Skeletal muscle tissue (tissue), 3 donors: ENCODE measurements at regions not wholly inside any gene's neighbourhood (a gene's known extent, or its start where the extent isn't known, plus 50 kb on each side); places are given as distances from the start of the nearest gene placed in this dataset.

ENCODE experiments used
- H3K27ac ChIP-seq: one replicate; pipeline ENCODE4 v1.7.0; 2013; ENCODE audit warnings: mild to moderate bottlenecking, low read depth, low read length, inconsistent platforms
- H3K27me3 ChIP-seq, 3 donors: one replicate each; pipeline ENCODE4 v1.7.0; 2013; ENCODE audit warnings: low read length in 3 of 3; ENCODE audit not compliant: control insufficient read depth in 3 of 3, insufficient read depth in 3 of 3
- H3K36me3 ChIP-seq, 3 donors: one replicate each; pipeline ENCODE4 v1.7.0; 2013; ENCODE audit warnings: low read length in 3 of 3; ENCODE audit not compliant: control insufficient read depth in 3 of 3, insufficient read depth in 3 of 3
- H3K4me1 ChIP-seq, 3 donors: one replicate each; pipeline ENCODE4 v1.7.0; 2013; ENCODE audit warnings: low read length in 3 of 3, mild to moderate bottlenecking in 3 of 3; ENCODE audit not compliant: control insufficient read depth in 3 of 3, insufficient read depth in 3 of 3
- H3K4me3 ChIP-seq, 3 donors: one replicate each; pipeline ENCODE4 v1.7.0; 2013; ENCODE audit warnings: low read length in 3 of 3
- H3K9ac ChIP-seq, 3 donors: one replicate each; pipeline ENCODE4 v1.7.0; 2013; ENCODE audit warnings: low read length in 3 of 3, mild to moderate bottlenecking in 3 of 3, moderate library complexity in 2 of 3, low read depth in 1 of 3
- H3K9me3 ChIP-seq, 3 donors: one replicate each; pipeline ENCODE4 v1.7.0; 2013; ENCODE audit warnings: low read length in 3 of 3; ENCODE audit not compliant: control insufficient read depth in 3 of 3
- donor health status: Osteomylitis.

- Histone ChIP-seq H3K27ac (no peak overlapping the region), H3K9ac (no peak overlapping the region), H3K4me3 (no peak overlapping the region), H3K36me3 (no peaks in the 10 kb centered on the region), H3K4me1 (no peaks in the 10 kb centered on the region), H3K27me3 (peaks cover 0 to 3% (median 0%) of the 10 kb centered on the region in 3 donors), H3K9me3 (no peaks in the 10 kb centered on the region)
These were observed 50.7 kb upstream of the KLF7 start for GRCh38 chr2:207216457-207216856.

GRCh38 chr2:207217442-207217841 is 51.7 kb upstream of the KLF7 start:
- no peak overlapping the region for H3K4me3 ChIP-seq
- H3K4me1 ChIP-seq, result no peaks in the 10 kb centered on the region
- H3K36me3 ChIP-seq, result no peaks in the 10 kb centered on the region
- H3K9ac ChIP-seq, result no peak overlapping the region
- H3K27ac ChIP-seq, result no peak overlapping the region
- peaks cover 0 to 7% (median 0%) of the 10 kb centered on the region in 3 donors for H3K27me3 ChIP-seq
- no peaks in the 10 kb centered on the region for H3K9me3 ChIP-seq

- Histone ChIP-seq H3K27ac (no peak overlapping the region), H3K27me3 (peaks cover 0 to 7% (median 0%) of the 10 kb centered on the region in 3 donors), H3K36me3 (no peaks in the 10 kb centered on the region), H3K9ac (no peak overlapping the region), H3K9me3 (no peaks in the 10 kb centered on the region), H3K4me3 (no peak overlapping the region), H3K4me1 (no peaks in the 10 kb centered on the region)
These were observed 53.4 kb upstream of the KLF7 start for GRCh38 chr2:207219081-207219630.

GRCh38 chr2:207219676-207220501 is 54.1 kb upstream of the KLF7 start:
- no peaks in the 10 kb centered on the region for H3K36me3 ChIP-seq
- no peaks in the 10 kb centered on the region for H3K4me1 ChIP-seq
- H3K27ac ChIP-seq, result no peak overlapping the region
- H3K9me3 ChIP-seq, result no peaks in the 10 kb centered on the region
- H3K9ac ChIP-seq, result no peak overlapping the region
- peaks cover 0 to 9% (median 0%) of the 10 kb centered on the region in 3 donors for H3K27me3 ChIP-seq
- H3K4me3 ChIP-seq, result no peak overlapping the region

GRCh38 chr2:207221731-207222130 is 56.0 kb upstream of the KLF7 start:
- Histone ChIP-seq H3K9me3 (no peaks in the 10 kb centered on the region), H3K4me1 (peaks cover 2 to 3% (median 3%) of the 10 kb centered on the region in 3 donors), H3K27me3 (peaks cover 0 to 9% (median 0%) of the 10 kb centered on the region in 3 donors), H3K9ac (no peak overlapping the region), H3K36me3 (no peaks in the 10 kb centered on the region), H3K4me3 (no peak overlapping the region), H3K27ac (no peak overlapping the region)

GRCh38 chr2:207223051-207223450 is 57.3 kb upstream of the KLF7 start:
- Histone ChIP-seq H3K4me3 (no peak overlapping the region), H3K36me3 (no peaks in the 10 kb centered on the region), H3K9ac (no peak overlapping the region), H3K9me3 (no peaks in the 10 kb centered on the region), H3K4me1 (peaks cover 14 to 15% (median 14%) of the 10 kb centered on the region in 3 donors), H3K27me3 (peaks cover 0 to 9% (median 0%) of the 10 kb centered on the region in 3 donors), H3K27ac (no peak overlapping the region)

GRCh38 chr2:207224381-207224780 is 58.6 kb upstream of the KLF7 start:
- H3K4me3 ChIP-seq, result no peak overlapping the region
- no peak overlapping the region for H3K9ac ChIP-seq
- peaks cover 14 to 19% (median 15%) of the 10 kb centered on the region in 3 donors for H3K4me1 ChIP-seq
- no peak overlapping the region for H3K27ac ChIP-seq
- no peaks in the 10 kb centered on the region for H3K36me3 ChIP-seq
- peaks cover 0 to 9% (median 0%) of the 10 kb centered on the region in 3 donors for H3K27me3 ChIP-seq
- no peaks in the 10 kb centered on the region for H3K9me3 ChIP-seq

- Histone ChIP-seq H3K4me1 (peaks cover 14 to 19% (median 15%) of the 10 kb centered on the region in 3 donors), H3K9ac (no peak overlapping the region), H3K27ac (no peak overlapping the region), H3K4me3 (no peak overlapping the region), H3K9me3 (no peaks in the 10 kb centered on the region), H3K27me3 (peaks cover 0 to 6% (median 0%) of the 10 kb centered on the region in 3 donors), H3K36me3 (no peaks in the 10 kb centered on the region)
These were observed 59.2 kb upstream of the KLF7 start for GRCh38 chr2:207224791-207225482.

GRCh38 chr2:207225773-207226172 is 60.0 kb upstream of the KLF7 start:
- peaks cover 15 to 19% (median 16%) of the 10 kb centered on the region in 3 donors for H3K4me1 ChIP-seq
- no peaks in the 10 kb centered on the region for H3K9me3 ChIP-seq
- H3K36me3 ChIP-seq, result no peaks in the 10 kb centered on the region
- no peak overlapping the region for H3K4me3 ChIP-seq
- no peak overlapping the region for H3K27ac ChIP-seq
- H3K27me3 ChIP-seq, result peaks cover 0 to 6% (median 0%) of the 10 kb centered on the region in 3 donors
- H3K9ac ChIP-seq, result no peak overlapping the region

- H3K9ac ChIP-seq, result no peak overlapping the region
- H3K4me1 ChIP-seq, result peaks cover 15 to 19% (median 16%) of the 10 kb centered on the region in 3 donors
- H3K9me3 ChIP-seq, result no peaks in the 10 kb centered on the region
- H3K27ac ChIP-seq, result no peak overlapping the region
- no peak overlapping the region for H3K4me3 ChIP-seq
- H3K36me3 ChIP-seq, result no peaks in the 10 kb centered on the region
- peaks cover 0 to 6% (median 0%) of the 10 kb centered on the region in 3 donors for H3K27me3 ChIP-seq
These were observed 60.5 kb upstream of the KLF7 start for GRCh38 chr2:207226243-207226642.
